ENCODE measurements at regions not wholly inside any gene's neighbourhood (a gene's known extent, or its start where the extent isn't known, plus 50 kb on each side); places are given as distances from the start of the nearest gene placed in this dataset.

- no peak for DNase-seq
Observed at GRCh38 chr1:165073185-165074007, 283.1 kb downstream of the LMX1A start.

GRCh38 chr1:165070675-165071074 is 285.8 kb downstream of the LMX1A start:
- no peak for DNase-seq

GRCh38 chr1:165069829-165070228 is 286.7 kb downstream of the LMX1A start:
- no peak for DNase-seq

GRCh38 chr1:165068741-165069140 is 287.8 kb downstream of the LMX1A start:
- no peak for DNase-seq

- no peak for DNase-seq
Observed at GRCh38 chr1:165067829-165068228, 288.7 kb downstream of the LMX1A start.

- no peak for DNase-seq
Observed at GRCh38 chr1:165063181-165063965, 293.1 kb downstream of the LMX1A start.

GRCh38 chr1:165062346-165062745 is 294.2 kb downstream of the LMX1A start:
- DNase-seq, result no peak

GRCh38 chr1:165060285-165060793 is 296.2 kb downstream of the LMX1A start:
- DNase-seq, result no peak

- DNase-seq, result no peak
Observed at GRCh38 chr1:165057956-165058355, 298.6 kb downstream of the LMX1A start.

- no peak for DNase-seq
Observed at GRCh38 chr1:165056914-165057313, 299.6 kb downstream of the LMX1A start.

- DNase-seq, result no peak
Observed at GRCh38 chr1:165055581-165055980, 300.9 kb downstream of the LMX1A start.

- DNase-seq, result no peak
Observed at GRCh38 chr1:165054627-165055026, 301.9 kb downstream of the LMX1A start.

GRCh38 chr1:165053351-165053750 is 303.2 kb downstream of the LMX1A start:
- DNase-seq, result no peak

- DNase-seq, result no peak
Observed at GRCh38 chr1:165052936-165053335, 303.6 kb downstream of the LMX1A start.

- DNase-seq, result no peak
Observed at GRCh38 chr1:165052431-165052830, 304.1 kb downstream of the LMX1A start.

GRCh38 chr1:165050246-165050645 is 306.3 kb downstream of the LMX1A start:
- no peak for DNase-seq

GRCh38 chr1:165047994-165048393 is 308.5 kb downstream of the LMX1A start:
- no peak for DNase-seq

- no peak for DNase-seq
Observed at GRCh38 chr1:165045902-165046301, 310.6 kb downstream of the LMX1A start.

GRCh38 chr1:165040641-165041040 is 315.9 kb downstream of the LMX1A start:
- DNase-seq, result no peak

- no peak for DNase-seq
Observed at GRCh38 chr1:165039996-165040395, 316.5 kb downstream of the LMX1A start.

GRCh38 chr1:165036403-165036802 is 320.1 kb downstream of the LMX1A start:
- no peak for DNase-seq

GRCh38 chr1:165034136-165034809 is 322.2 kb downstream of the LMX1A start:
- DNase-seq, result no peak

- no peak for DNase-seq
Observed at GRCh38 chr1:165031001-165031400, 325.5 kb downstream of the LMX1A start.

Measured in stimulated activated CD4-positive, alpha-beta T cell treated with anti-CD3 and anti-CD28 coated beads, Interleukin-12 subunit alpha, Interleukin-12 subunit beta, amount 100 ng/mL, for 4 hours (primary cell).